ENCODE measurements at regions not wholly inside any gene's neighbourhood (a gene's known extent, or its start where the extent isn't known, plus 50 kb on each side); places are given as distances from the start of the nearest gene placed in this dataset.

DNA sequence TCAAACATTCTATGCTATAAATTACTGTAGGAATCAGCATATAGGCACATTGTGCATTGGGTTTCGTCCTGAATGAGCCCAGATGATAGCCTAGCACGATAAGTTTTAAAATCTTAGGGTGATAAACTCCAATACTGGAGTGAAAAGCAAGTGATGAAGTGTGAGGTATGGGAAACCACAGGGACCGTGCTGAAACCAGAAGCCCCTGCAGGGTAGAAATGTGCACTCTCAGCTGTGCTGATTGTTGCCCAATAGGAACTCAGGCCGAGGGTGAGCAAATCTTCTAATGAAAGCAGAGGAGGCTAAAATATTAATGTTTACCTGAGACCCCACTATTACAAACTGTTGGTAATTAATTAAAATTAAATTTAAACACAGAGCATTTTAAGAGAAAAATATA, 1486.6 kb downstream of the AACS start:
- Histone ChIP-seq H3K36me3 (ENCODE audit: control insufficient read depth in 3 of 3, insufficient read depth in 3 of 3, low read length in 3 of 3) (no peaks in the 10 kb centered on the region), H3K4me3 (ENCODE audit: low read length in 3 of 3) (no peak overlapping the region), H3K4me1 (ENCODE audit: control insufficient read depth in 3 of 3, insufficient read depth in 3 of 3, low read length in 3 of 3) (no peaks in the 10 kb centered on the region), H3K9ac (ENCODE audit: low read depth in 1 of 3, low read length in 3 of 3) (no peak overlapping the region), H3K9me3 (ENCODE audit: control insufficient read depth in 3 of 3, low read length in 3 of 3) (peaks cover 0 to 3% (median 2%) of the 10 kb centered on the region in 3 donors), H3K27ac (ENCODE audit: low read depth, low read length) (no peak overlapping the region), H3K27me3 (ENCODE audit: control insufficient read depth in 3 of 3, insufficient read depth in 3 of 3, low read length in 3 of 3) (no peaks in the 10 kb centered on the region)

DNA sequence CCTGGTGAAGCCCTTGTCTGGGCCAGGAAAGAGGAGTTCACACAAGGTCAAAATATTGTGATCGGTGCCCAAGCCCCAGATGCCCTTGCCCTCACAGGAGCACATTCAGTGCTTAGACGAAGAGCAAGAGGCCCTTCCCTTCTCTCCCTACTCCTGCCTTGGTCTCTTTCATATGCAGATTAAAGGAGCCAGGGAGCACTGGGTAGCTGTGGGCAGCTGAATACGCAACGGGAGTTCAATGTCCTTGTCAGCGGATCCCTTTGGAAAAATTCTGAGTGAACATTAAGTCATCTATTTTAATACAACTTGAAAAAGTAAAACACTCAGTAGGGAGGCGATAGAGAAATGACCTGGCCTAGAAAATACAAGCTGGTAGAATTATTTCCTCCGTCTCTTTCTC, 1489.4 kb downstream of the AACS start:
- H3K27ac ChIP-seq (ENCODE audit: low read depth, low read length): no peak overlapping the region
- no peak overlapping the region for H3K9ac ChIP-seq (ENCODE audit: low read depth in 1 of 3, low read length in 3 of 3)
- H3K27me3 ChIP-seq (ENCODE audit: control insufficient read depth in 3 of 3, insufficient read depth in 3 of 3, low read length in 3 of 3): no peaks in the 10 kb centered on the region
- no peaks in the 10 kb centered on the region for H3K36me3 ChIP-seq (ENCODE audit: control insufficient read depth in 3 of 3, insufficient read depth in 3 of 3, low read length in 3 of 3)
- no peaks in the 10 kb centered on the region for H3K4me1 ChIP-seq (ENCODE audit: control insufficient read depth in 3 of 3, insufficient read depth in 3 of 3, low read length in 3 of 3)
- H3K4me3 ChIP-seq (ENCODE audit: low read length in 3 of 3): no peak overlapping the region
- H3K9me3 ChIP-seq (ENCODE audit: control insufficient read depth in 3 of 3, low read length in 3 of 3): peaks cover 0 to 3% (median 2%) of the 10 kb centered on the region in 3 donors

DNA sequence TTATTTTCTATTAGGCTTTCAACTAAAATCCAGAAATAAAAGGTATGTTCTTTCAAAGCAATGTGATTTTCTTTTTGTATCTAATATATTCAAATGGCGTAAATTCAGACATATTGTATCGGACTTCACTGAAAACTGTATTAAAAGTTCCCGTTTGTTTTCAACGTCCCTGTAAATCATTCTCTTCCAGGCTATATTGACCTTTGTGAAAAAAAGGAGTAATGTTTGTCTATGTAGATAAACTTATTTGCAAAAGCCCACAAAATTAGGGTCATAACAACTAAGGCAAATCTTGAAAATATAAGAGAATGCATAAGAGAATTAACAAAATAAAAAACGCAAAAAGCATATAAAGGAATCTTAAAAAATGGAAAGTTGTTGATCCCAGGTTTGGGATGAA, 1492.4 kb downstream of the AACS start:
- Histone ChIP-seq H3K27ac (ENCODE audit: low read depth, low read length) (no peak overlapping the region), H3K9ac (ENCODE audit: low read depth in 1 of 3, low read length in 3 of 3) (no peak overlapping the region), H3K4me3 (ENCODE audit: low read length in 3 of 3) (no peak overlapping the region), H3K36me3 (ENCODE audit: control insufficient read depth in 3 of 3, insufficient read depth in 3 of 3, low read length in 3 of 3) (no peaks in the 10 kb centered on the region), H3K9me3 (ENCODE audit: control insufficient read depth in 3 of 3, low read length in 3 of 3) (peaks cover 0 to 3% (median 2%) of the 10 kb centered on the region in 3 donors), H3K4me1 (ENCODE audit: control insufficient read depth in 3 of 3, insufficient read depth in 3 of 3, low read length in 3 of 3) (no peaks in the 10 kb centered on the region), H3K27me3 (ENCODE audit: control insufficient read depth in 3 of 3, insufficient read depth in 3 of 3, low read length in 3 of 3) (no peaks in the 10 kb centered on the region)

DNA sequence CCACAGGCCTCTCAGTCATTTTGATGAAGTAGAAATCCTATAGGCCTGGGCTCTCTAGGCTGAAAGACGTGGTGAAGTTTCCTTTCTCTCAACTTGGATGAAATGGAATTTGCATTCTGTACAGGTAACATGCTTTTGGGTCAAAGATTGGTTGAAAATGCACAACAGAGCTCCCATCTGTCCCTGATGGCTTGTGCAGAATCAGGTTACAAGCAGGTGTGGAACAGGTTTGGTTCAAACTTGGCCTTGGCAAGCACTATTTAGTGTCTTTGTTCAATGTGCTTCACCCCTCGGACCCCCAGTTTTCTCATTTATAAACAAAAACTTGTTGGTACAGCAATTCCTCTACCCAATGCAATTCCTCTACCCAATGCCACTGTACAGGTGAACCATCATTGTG, 1493.0 kb downstream of the AACS start:
- Histone ChIP-seq H3K4me3 (ENCODE audit: low read length in 3 of 3) (no peak overlapping the region), H3K9me3 (ENCODE audit: control insufficient read depth in 3 of 3, low read length in 3 of 3) (peaks cover 0 to 3% (median 2%) of the 10 kb centered on the region in 3 donors), H3K27ac (ENCODE audit: low read depth, low read length) (no peak overlapping the region), H3K36me3 (ENCODE audit: control insufficient read depth in 3 of 3, insufficient read depth in 3 of 3, low read length in 3 of 3) (no peaks in the 10 kb centered on the region), H3K4me1 (ENCODE audit: control insufficient read depth in 3 of 3, insufficient read depth in 3 of 3, low read length in 3 of 3) (no peaks in the 10 kb centered on the region), H3K27me3 (ENCODE audit: control insufficient read depth in 3 of 3, insufficient read depth in 3 of 3, low read length in 3 of 3) (no peaks in the 10 kb centered on the region), H3K9ac (ENCODE audit: low read depth in 1 of 3, low read length in 3 of 3) (no peak overlapping the region)

DNA sequence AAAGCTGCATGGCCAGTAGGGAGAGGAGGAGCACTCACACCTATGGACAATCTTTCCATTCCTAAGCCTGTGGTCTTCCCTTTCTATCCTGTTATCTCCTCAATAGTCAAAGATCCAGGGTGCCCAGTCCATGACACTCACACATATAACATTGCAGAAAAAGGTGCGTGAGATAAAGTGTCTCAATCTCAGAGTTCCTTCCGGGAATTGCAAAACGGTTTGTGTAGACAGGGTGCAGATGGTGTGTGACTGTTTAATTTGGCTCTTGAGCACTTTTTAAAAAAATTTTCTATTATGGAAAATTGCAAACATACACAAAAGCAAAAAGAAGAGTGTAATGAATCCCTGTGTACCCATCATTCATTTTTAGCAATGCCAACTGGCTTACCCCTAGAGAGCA, 1493.6 kb downstream of the AACS start:
- H3K4me3 ChIP-seq (ENCODE audit: low read length in 3 of 3): no peak overlapping the region
- no peak overlapping the region for H3K9ac ChIP-seq (ENCODE audit: low read depth in 1 of 3, low read length in 3 of 3)
- no peaks in the 10 kb centered on the region for H3K27me3 ChIP-seq (ENCODE audit: control insufficient read depth in 3 of 3, insufficient read depth in 3 of 3, low read length in 3 of 3)
- H3K4me1 ChIP-seq (ENCODE audit: control insufficient read depth in 3 of 3, insufficient read depth in 3 of 3, low read length in 3 of 3): no peaks in the 10 kb centered on the region
- H3K27ac ChIP-seq (ENCODE audit: low read depth, low read length): no peak overlapping the region
- H3K36me3 ChIP-seq (ENCODE audit: control insufficient read depth in 3 of 3, insufficient read depth in 3 of 3, low read length in 3 of 3): no peaks in the 10 kb centered on the region
- no peaks in the 10 kb centered on the region for H3K9me3 ChIP-seq (ENCODE audit: control insufficient read depth in 3 of 3, low read length in 3 of 3)

DNA sequence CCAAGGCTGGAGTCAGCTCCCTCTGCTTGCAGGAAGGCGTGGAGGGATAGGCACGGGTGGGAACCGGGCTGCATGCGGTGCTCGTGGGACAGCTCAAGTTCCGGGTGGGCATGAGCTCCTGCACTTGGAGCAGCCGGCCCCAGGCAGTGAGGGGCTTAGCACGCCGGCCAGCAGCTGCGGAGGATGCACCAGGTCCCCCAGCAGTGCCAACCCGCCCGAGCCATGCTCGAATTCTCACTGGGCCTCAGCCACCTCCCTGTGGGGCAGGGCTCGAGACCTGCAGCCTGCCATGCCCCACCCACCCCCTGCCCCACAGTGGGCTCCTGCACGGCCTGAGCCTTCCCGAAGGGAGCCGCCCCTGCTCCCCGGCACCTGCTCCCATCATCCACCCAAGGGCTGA, 1501.8 kb downstream of the AACS start:
- Histone ChIP-seq H3K27me3 (ENCODE audit: control insufficient read depth in 3 of 3, insufficient read depth in 3 of 3, low read length in 3 of 3) (no peaks in the 10 kb centered on the region), H3K9me3 (ENCODE audit: control insufficient read depth in 3 of 3, low read length in 3 of 3) (no peaks in the 10 kb centered on the region), H3K4me1 (ENCODE audit: control insufficient read depth in 3 of 3, insufficient read depth in 3 of 3, low read length in 3 of 3) (no peaks in the 10 kb centered on the region), H3K9ac (ENCODE audit: low read depth in 1 of 3, low read length in 3 of 3) (no peak overlapping the region), H3K36me3 (ENCODE audit: control insufficient read depth in 3 of 3, insufficient read depth in 3 of 3, low read length in 3 of 3) (no peaks in the 10 kb centered on the region), H3K27ac (ENCODE audit: low read depth, low read length) (no peak overlapping the region), H3K4me3 (ENCODE audit: low read length in 3 of 3) (no peak overlapping the region)

DNA sequence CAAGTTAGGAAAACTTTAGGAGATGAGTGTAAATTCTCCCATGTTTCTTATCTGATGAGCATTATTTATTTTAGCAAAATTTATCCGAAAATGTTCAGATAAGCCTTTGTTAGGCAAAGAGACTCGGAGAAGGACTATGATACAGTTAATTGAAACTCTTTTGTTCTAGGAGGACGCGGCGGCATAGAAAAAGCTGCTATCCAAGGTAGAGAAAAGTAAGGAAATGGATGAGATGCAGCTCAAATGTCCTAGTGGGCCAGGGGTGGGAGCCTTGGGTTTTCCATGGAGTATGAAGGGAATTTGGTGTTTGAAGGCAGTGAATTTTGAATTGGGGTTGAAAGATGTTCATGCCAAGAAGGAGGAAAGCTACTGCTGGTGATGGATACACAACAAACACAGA, 1504.5 kb downstream of the AACS start:
- no peaks in the 10 kb centered on the region for H3K27me3 ChIP-seq (ENCODE audit: control insufficient read depth in 3 of 3, insufficient read depth in 3 of 3, low read length in 3 of 3)
- H3K9ac ChIP-seq (ENCODE audit: low read depth in 1 of 3, low read length in 3 of 3): no peak overlapping the region
- no peaks in the 10 kb centered on the region for H3K4me1 ChIP-seq (ENCODE audit: control insufficient read depth in 3 of 3, insufficient read depth in 3 of 3, low read length in 3 of 3)
- H3K4me3 ChIP-seq (ENCODE audit: low read length in 3 of 3): no peak overlapping the region
- no peak overlapping the region for H3K27ac ChIP-seq (ENCODE audit: low read depth, low read length)
- H3K36me3 ChIP-seq (ENCODE audit: control insufficient read depth in 3 of 3, insufficient read depth in 3 of 3, low read length in 3 of 3): no peaks in the 10 kb centered on the region
- H3K9me3 ChIP-seq (ENCODE audit: control insufficient read depth in 3 of 3, low read length in 3 of 3): no peaks in the 10 kb centered on the region

DNA sequence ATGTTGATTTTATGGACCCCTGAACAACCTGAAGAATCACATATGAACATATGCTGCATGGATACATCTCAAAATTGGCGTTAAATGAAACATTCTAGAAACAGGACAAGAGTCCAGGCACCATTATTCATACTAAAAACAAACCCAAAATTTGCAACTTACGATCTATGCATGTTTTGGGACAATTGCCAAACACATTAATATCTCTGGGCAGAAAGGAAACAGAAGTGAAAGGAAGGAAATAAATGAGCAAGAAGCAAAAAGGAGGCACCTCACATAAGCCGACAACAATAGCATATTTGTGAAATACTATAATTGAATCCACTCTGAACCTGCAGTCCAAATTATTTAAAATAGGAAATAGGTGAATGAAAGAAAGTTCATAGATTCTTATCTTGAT, 1505.3 kb downstream of the AACS start:
- Histone ChIP-seq H3K36me3 (ENCODE audit: control insufficient read depth in 3 of 3, insufficient read depth in 3 of 3, low read length in 3 of 3) (no peaks in the 10 kb centered on the region), H3K27me3 (ENCODE audit: control insufficient read depth in 3 of 3, insufficient read depth in 3 of 3, low read length in 3 of 3) (no peaks in the 10 kb centered on the region), H3K4me1 (ENCODE audit: control insufficient read depth in 3 of 3, insufficient read depth in 3 of 3, low read length in 3 of 3) (no peaks in the 10 kb centered on the region), H3K27ac (ENCODE audit: low read depth, low read length) (no peak overlapping the region), H3K4me3 (ENCODE audit: low read length in 3 of 3) (no peak overlapping the region), H3K9ac (ENCODE audit: low read depth in 1 of 3, low read length in 3 of 3) (no peak overlapping the region), H3K9me3 (ENCODE audit: control insufficient read depth in 3 of 3, low read length in 3 of 3) (no peaks in the 10 kb centered on the region)

DNA sequence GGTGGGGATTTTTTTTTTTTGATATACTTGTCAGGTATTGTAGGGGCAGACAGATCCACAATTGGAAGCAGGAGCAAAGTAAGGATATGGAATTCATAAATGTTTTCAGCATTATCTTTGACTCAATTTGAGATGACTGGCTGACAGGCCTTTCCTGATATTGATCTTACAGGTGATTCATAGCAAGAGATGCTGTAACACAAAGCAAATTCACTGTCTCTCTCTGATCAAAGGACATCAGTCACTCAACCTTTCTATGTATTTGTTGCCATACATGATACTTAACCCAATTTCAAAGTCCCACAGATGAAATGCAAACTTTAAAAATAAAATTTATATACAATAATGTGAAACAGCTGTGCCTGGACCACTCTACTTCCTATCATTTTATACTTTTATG, 1506.9 kb downstream of the AACS start:
- Histone ChIP-seq H3K4me3 (ENCODE audit: low read length in 3 of 3) (no peak overlapping the region), H3K4me1 (ENCODE audit: control insufficient read depth in 3 of 3, insufficient read depth in 3 of 3, low read length in 3 of 3) (no peaks in the 10 kb centered on the region), H3K9ac (ENCODE audit: low read depth in 1 of 3, low read length in 3 of 3) (no peak overlapping the region), H3K27me3 (ENCODE audit: control insufficient read depth in 3 of 3, insufficient read depth in 3 of 3, low read length in 3 of 3) (no peaks in the 10 kb centered on the region), H3K27ac (ENCODE audit: low read depth, low read length) (no peak overlapping the region), H3K9me3 (ENCODE audit: control insufficient read depth in 3 of 3, low read length in 3 of 3) (no peaks in the 10 kb centered on the region), H3K36me3 (ENCODE audit: control insufficient read depth in 3 of 3, insufficient read depth in 3 of 3, low read length in 3 of 3) (no peaks in the 10 kb centered on the region)

DNA sequence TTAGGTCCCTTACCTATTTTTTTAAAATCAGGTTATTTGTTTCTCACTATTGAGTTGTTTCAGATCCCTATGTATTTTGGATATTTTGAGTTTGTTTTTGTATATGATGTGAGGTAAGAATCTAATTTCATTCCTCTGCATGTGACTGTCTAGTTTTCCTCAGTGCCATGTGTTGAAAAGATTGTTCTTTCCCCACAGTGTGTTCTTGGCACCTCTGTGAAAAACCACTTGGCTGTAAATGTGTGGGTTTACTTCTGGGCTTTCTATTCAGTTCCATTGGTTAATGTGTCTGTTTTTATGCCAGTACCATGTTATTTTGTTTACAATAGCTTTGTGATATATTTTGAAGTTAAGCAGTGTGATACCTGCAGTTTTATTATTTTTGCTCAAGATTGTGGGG, 1516.4 kb downstream of the AACS start:
- H3K36me3 ChIP-seq (ENCODE audit: control insufficient read depth in 3 of 3, insufficient read depth in 3 of 3, low read length in 3 of 3): no peaks in the 10 kb centered on the region
- H3K27me3 ChIP-seq (ENCODE audit: control insufficient read depth in 3 of 3, insufficient read depth in 3 of 3, low read length in 3 of 3): no peaks in the 10 kb centered on the region
- H3K9me3 ChIP-seq (ENCODE audit: control insufficient read depth in 3 of 3, low read length in 3 of 3): no peaks in the 10 kb centered on the region
- no peak overlapping the region for H3K4me3 ChIP-seq (ENCODE audit: low read length in 3 of 3)
- no peak overlapping the region for H3K9ac ChIP-seq (ENCODE audit: low read depth in 1 of 3, low read length in 3 of 3)
- no peak overlapping the region for H3K27ac ChIP-seq (ENCODE audit: low read depth, low read length)
- H3K4me1 ChIP-seq (ENCODE audit: control insufficient read depth in 3 of 3, insufficient read depth in 3 of 3, low read length in 3 of 3): no peaks in the 10 kb centered on the region

DNA sequence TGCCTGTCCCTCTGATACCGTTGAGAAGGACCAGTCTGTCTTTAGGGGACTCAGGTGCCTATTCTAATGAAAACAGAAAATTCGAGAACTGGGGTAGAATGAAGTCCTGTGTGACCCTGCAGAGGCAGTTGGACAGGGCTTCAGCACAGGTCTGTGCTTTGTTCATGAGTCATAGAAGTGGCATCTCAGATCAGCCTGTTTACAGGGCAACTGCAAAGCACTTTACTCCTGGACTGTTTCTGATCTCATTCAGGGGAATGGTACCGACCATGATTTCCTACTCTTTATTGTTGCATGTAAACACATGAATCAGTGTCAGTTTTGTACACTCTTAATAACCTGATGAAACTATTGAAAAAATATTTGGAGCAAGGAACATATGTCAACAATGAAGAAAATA, 1517.0 kb downstream of the AACS start:
- no peaks in the 10 kb centered on the region for H3K4me1 ChIP-seq (ENCODE audit: control insufficient read depth in 3 of 3, insufficient read depth in 3 of 3, low read length in 3 of 3)
- no peak overlapping the region for H3K27ac ChIP-seq (ENCODE audit: low read depth, low read length)
- no peaks in the 10 kb centered on the region for H3K27me3 ChIP-seq (ENCODE audit: control insufficient read depth in 3 of 3, insufficient read depth in 3 of 3, low read length in 3 of 3)
- H3K36me3 ChIP-seq (ENCODE audit: control insufficient read depth in 3 of 3, insufficient read depth in 3 of 3, low read length in 3 of 3): no peaks in the 10 kb centered on the region
- H3K9me3 ChIP-seq (ENCODE audit: control insufficient read depth in 3 of 3, low read length in 3 of 3): no peaks in the 10 kb centered on the region
- H3K9ac ChIP-seq (ENCODE audit: low read depth in 1 of 3, low read length in 3 of 3): no peak overlapping the region
- H3K4me3 ChIP-seq (ENCODE audit: low read length in 3 of 3): no peak overlapping the region

Data from skeletal muscle tissue (tissue), 3 donors.